Aorta (tissue), 5 donors: ENCODE measurements at regions not wholly inside any gene's neighbourhood (a gene's known extent, or its start where the extent isn't known, plus 50 kb on each side); places are given as distances from the start of the nearest gene placed in this dataset.

ENCODE experiments used
- ATAC-seq: fragments of 200-7000 bp; cut with Tn5 transposase; one replicate; pipeline ENCODE4 v1.9.1; 2022; ENCODE audit warnings: moderate library complexity; ENCODE audit not compliant: low FRiP score
- DNase-seq, 2 donors: peaks; one replicate each; pipeline ENCODE4 v3.0.0-alpha.2; 2020
- H3K27ac ChIP-seq, 2 donors: one replicate each; pipeline ENCODE4 v1.5.1; 2013; ENCODE audit warnings: low read length in 2 of 2, mild to moderate bottlenecking in 2 of 2, moderate library complexity in 2 of 2, control low read depth in 1 of 2, inconsistent platforms in 1 of 2, low read depth in 1 of 2
- H3K27me3 ChIP-seq, 2 donors: one replicate each; pipeline ENCODE4 v1.6.1; 2013; ENCODE audit warnings: control low read depth in 1 of 2, low read length in 1 of 2, mild to moderate bottlenecking in 1 of 2, moderate library complexity in 1 of 2; ENCODE audit not compliant: insufficient read depth in 2 of 2, control insufficient read depth in 1 of 2
- H3K36me3 ChIP-seq, 2 donors: one replicate each; pipeline ENCODE4 v1.6.1; 2013; ENCODE audit warnings: control low read depth in 1 of 2, low read length in 1 of 2, mild to moderate bottlenecking in 1 of 2; ENCODE audit not compliant: insufficient read depth in 2 of 2, control insufficient read depth in 1 of 2
- H3K4me1 ChIP-seq, 2 donors: one replicate each; pipeline ENCODE4 v1.6.1; 2013; ENCODE audit warnings: low read length in 2 of 2, control low read depth in 1 of 2, mild to moderate bottlenecking in 1 of 2, moderate library complexity in 1 of 2; ENCODE audit not compliant: insufficient read depth in 2 of 2, control insufficient read depth in 1 of 2
- H3K4me3 ChIP-seq, 2 donors: one replicate each; pipeline ENCODE4 v1.5.1; 2013; ENCODE audit warnings: low read length in 2 of 2, control low read depth in 1 of 2, mild to moderate bottlenecking in 1 of 2
- H3K9me3 ChIP-seq: one replicate; pipeline ENCODE4 v1.6.1; 2013; ENCODE audit warnings: mild to moderate bottlenecking, low read length; ENCODE audit not compliant: control insufficient read depth
- WGBS, 2 donors: extraction: QIAGEN DNeasy Blood & Tissue Kit; methylation state at CpG; one replicate each; pipeline ENCODE4 v1.1.7; 2013; 5-methylcytosine and 5-hydroxymethylcytosine counted together
- intact Hi-C, 2 donors: fragments of 100-400 bp; cut with DNase I; formaldehyde crosslinking; loops; one replicate each; pipeline versions ENCODE4 v1.14.2 to v1.15.0; 2022
- donor health status: healthy with polysubstance abuse.
- donor health status: Bipolar disorder and iron deficiency.
- donor health status: DM: no; HTN: no; CAD: no.
- donor health status: DM: no; HTN: no; CAD: no.
- donor health status: DM: yes; HTN: yes; CAD: no.

DNA sequence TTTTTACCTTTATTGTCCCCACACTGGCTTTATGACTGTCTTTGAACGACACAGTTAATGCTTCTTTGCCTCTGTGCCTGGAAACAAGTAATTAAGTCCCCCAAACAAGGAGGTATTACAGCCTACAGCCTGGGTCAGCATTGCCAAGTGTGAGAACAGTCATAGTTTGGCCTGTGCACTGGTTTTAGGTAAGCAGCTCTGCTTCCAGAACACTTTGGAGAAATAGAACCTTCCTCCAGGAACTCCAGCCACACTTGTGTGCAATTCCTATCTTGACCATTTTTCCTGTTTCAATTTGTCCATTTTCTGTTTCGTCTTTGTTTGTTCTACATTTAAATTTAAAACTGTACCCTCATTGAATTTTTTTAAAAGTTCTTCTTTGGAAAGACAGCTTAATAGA is 568.2 kb downstream of the TUSC7 start:
- H3K27me3 ChIP-seq = no peaks in the 10 kb centered on the region
- H3K27ac ChIP-seq = no peak overlapping the region
- 11 to 21% methylated on average over 2 of the region's 2 CpGs for WGBS, 2 donors
- DNase-seq (no peak), ATAC-seq (no peak)
- no peaks in the 10 kb centered on the region for H3K36me3 ChIP-seq
- peaks cover 0 to 2% of the 10 kb centered on the region in 2 donors for H3K4me1 ChIP-seq
- intact Hi-C loops = no loop called here
- H3K9me3 ChIP-seq = no peaks in the 10 kb centered on the region
- H3K4me3 ChIP-seq = no peak overlapping the region

DNA sequence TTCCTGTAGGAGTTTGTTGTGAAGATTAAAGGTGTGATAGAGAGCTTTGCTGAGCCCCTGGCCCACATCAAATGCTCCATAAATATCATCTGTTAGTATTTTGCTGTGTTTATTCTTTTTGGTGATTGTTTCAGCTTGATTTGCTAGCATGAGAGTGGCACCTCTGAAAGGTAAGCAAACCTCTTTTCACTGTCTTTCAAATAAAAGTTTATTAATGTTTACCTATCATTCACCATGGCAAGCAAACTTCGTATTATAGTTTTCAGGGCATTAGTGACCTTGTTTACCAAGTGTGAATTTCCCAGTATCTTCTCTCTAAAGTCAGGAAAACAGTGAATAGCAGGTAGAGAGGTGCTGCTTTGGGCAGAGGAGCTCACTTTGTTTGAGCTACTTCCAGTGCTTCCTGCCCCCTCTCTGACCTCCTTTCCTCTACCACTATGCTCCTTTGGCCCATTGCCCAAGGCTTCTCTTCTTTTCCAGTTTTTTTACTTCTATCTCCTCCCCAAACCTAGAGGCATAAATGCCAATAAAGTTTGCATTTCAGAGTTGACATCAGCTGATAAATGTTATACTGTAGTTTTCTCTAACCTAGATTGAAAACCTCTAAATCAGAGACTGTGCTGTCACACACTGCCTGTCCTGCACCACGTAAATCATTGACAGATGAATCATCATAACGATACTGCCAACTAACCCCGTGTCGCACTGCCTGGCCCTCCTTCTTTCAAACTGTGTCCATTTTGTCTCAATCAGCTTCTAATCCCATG is 569.0 kb downstream of the TUSC7 start:
- ATAC-seq = peak; percentile 41
- Histone ChIP-seq H3K9me3 (no peaks in the 10 kb centered on the region), H3K27me3 (no peaks in the 10 kb centered on the region), H3K4me1 (peaks cover 0 to 2% of the 10 kb centered on the region in 2 donors), H3K36me3 (no peaks in the 10 kb centered on the region), H3K4me3 (no peak overlapping the region), H3K27ac (no peak overlapping the region)
- DNase-seq = no peak
- intact Hi-C loops = no loop called here
- whole genome bisulfite sequencing, 2 donors = 28 to 29% methylated on average over 5 of the region's 5 CpGs

DNA sequence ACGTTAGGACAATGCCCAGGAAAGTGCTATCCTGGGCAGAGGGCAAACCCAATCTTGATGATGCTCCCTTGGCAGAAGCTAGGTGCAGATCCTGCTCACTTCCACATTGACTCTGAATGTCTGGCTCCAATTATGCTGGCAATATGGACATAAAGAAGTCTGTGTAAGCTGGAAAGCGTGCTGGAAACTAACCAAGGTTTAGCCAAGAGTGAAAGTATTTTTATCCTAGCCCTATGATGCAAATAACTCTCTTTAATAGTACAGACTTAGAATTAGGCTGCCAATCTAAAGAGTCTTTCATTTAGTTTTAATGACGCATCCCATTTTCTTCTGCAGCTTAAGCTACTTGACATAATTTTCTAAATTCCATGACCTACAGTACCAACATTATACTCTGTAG is 571.8 kb downstream of the TUSC7 start:
- no peak for DNase-seq
- intact Hi-C loops = no loop called here
- 12 to 16% methylated on average over 3 of the region's 3 CpGs for WGBS, 2 donors
- H3K36me3 ChIP-seq = no peaks in the 10 kb centered on the region
- H3K4me3 ChIP-seq = no peak overlapping the region
- H3K27ac ChIP-seq = no peak overlapping the region
- H3K27me3 ChIP-seq = no peaks in the 10 kb centered on the region
- H3K9me3 ChIP-seq = no peaks in the 10 kb centered on the region
- peaks cover 0 to 2% of the 10 kb centered on the region in 2 donors for H3K4me1 ChIP-seq
- no peak for ATAC-seq

DNA sequence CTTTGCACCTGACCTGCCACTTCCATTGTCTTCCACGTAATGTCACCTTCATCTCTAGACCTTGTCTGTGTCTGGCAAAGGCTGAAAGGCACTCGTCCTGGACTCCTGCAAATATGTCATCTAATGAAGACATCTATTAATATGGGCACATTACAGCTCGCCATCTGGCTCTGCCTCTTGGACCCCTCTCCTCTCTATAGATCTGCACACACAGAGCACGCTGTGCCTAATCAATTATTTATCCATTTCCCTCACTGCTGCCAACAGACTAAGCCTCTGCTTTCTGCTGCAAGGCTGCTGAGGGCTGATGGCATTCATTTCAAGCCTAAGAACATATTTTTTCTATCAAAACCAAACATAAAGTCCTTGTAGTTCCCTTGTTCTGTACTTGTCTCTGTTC is 573.0 kb downstream of the TUSC7 start:
- no peaks in the 10 kb centered on the region for H3K27me3 ChIP-seq
- intact Hi-C loops = no loop called here
- H3K4me1 ChIP-seq = peaks cover 0 to 2% of the 10 kb centered on the region in 2 donors
- no peak overlapping the region for H3K27ac ChIP-seq
- WGBS, 2 donors = 88 to 92% methylated on average over 4 of the region's 4 CpGs
- H3K36me3 ChIP-seq = no peaks in the 10 kb centered on the region
- ATAC-seq (no peak), DNase-seq (no peak)
- H3K9me3 ChIP-seq = no peaks in the 10 kb centered on the region
- no peak overlapping the region for H3K4me3 ChIP-seq

DNA sequence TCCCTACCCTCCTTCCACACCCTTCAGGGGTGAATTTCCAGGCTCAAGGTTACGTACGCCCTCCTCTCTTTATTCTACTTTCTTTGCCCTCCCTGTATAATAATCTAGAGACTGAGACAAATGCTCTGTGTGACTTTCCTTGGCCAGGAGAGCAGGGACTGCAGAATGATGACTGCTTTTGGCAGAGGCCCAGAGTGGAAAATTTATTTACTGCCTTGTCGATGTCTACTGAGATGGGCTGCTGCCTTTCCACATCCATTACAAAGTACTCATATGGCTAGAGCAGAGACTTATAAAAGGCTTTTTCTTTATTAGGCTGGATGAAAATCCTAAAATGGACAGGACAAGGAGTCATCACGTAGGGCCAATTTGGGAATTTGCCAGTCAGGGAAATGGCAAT is 576.2 kb downstream of the TUSC7 start:
- peaks cover 0 to 2% of the 10 kb centered on the region in 2 donors for H3K4me1 ChIP-seq
- no peaks in the 10 kb centered on the region for H3K27me3 ChIP-seq
- intact Hi-C loops = no loop called here
- H3K27ac ChIP-seq = no peak overlapping the region
- 46 to 53% methylated on average over 4 of the region's 4 CpGs for WGBS, 2 donors
- H3K36me3 ChIP-seq = no peaks in the 10 kb centered on the region
- H3K9me3 ChIP-seq = no peaks in the 10 kb centered on the region
- no peak for ATAC-seq
- no peak for DNase-seq
- no peak overlapping the region for H3K4me3 ChIP-seq

DNA sequence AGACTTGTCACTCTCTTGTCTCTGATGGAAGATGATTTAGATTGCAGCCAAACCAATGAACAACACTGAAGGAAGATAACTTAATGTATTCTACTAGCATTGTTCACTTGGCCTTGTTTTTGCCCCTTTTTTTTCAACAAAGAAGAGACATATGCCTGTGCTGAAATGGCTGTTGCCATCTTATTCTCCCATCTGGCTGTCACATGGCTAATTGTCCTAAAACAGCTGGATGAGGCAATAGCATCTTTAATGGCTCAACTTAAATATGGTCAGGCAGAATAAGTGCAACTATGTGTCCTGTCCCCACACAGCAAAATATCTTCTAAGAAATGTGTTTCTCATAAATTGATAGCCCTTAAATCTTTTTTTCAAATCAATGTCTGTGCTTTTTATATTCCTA is 576.9 kb downstream of the TUSC7 start:
- H3K27ac ChIP-seq = no peak overlapping the region
- H3K27me3 ChIP-seq = no peaks in the 10 kb centered on the region
- no peaks in the 10 kb centered on the region for H3K4me1 ChIP-seq
- DNase-seq (no peak), ATAC-seq (no peak)
- intact Hi-C loops = no loop called here
- H3K36me3 ChIP-seq = no peaks in the 10 kb centered on the region
- no peaks in the 10 kb centered on the region for H3K9me3 ChIP-seq
- H3K4me3 ChIP-seq = no peak overlapping the region

DNA sequence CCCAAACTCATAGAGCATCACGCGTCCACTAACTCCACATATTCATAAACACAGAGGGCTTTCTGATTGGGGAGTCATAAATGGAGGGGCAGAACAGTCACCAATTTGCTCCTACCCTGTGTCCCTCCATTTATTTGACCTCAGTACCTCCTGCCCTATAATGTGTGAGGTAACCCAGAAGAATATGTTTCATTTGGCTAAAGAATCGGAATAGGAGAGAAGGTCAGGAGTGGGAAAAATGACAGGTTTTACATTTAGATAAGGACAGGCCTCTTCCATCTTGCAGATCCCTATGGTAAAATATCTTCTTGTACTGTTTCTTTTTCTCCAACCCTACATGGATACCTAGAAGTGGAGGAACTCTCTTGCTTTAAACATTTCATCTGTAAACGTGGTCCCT is 578.0 kb downstream of the TUSC7 start:
- no peak for DNase-seq
- intact Hi-C loops = no loop called here
- H3K27me3 ChIP-seq = no peaks in the 10 kb centered on the region
- H3K27ac ChIP-seq = no peak overlapping the region
- H3K36me3 ChIP-seq = no peaks in the 10 kb centered on the region
- no peaks in the 10 kb centered on the region for H3K4me1 ChIP-seq
- H3K9me3 ChIP-seq = no peaks in the 10 kb centered on the region
- H3K4me3 ChIP-seq = no peak overlapping the region
- no peak for ATAC-seq
- 71 to 84% methylated on average over 4 of the region's 4 CpGs for WGBS, 2 donors

DNA sequence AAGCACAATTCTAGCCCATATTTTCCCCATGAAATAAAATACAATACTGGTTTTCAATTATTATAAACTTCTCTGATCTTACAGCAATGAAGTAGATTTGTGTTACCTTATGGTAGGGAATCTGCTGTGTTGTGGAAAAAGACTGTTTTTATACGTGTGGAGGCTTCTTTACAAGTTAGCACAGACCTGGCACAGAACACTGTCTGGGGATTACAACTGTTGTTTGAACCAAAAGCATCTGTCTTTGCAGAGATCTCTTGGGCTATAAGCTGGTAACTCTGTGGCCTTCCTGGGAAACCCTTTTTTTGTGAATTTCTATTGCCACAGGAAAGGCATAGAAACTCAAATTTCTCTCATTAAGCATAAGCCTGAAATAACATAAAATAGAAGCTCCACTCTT is 581.9 kb downstream of the TUSC7 start:
- Histone ChIP-seq H3K27me3 (no peaks in the 10 kb centered on the region), H3K36me3 (no peaks in the 10 kb centered on the region), H3K27ac (no peak overlapping the region), H3K4me1 (no peaks in the 10 kb centered on the region), H3K9me3 (no peaks in the 10 kb centered on the region), H3K4me3 (no peak overlapping the region)
- 30 to 38% methylated on average over 1 of the region's 1 CpG for WGBS, 2 donors
- no peak for DNase-seq
- ATAC-seq = no peak
- intact Hi-C loops = no loop called here

DNA sequence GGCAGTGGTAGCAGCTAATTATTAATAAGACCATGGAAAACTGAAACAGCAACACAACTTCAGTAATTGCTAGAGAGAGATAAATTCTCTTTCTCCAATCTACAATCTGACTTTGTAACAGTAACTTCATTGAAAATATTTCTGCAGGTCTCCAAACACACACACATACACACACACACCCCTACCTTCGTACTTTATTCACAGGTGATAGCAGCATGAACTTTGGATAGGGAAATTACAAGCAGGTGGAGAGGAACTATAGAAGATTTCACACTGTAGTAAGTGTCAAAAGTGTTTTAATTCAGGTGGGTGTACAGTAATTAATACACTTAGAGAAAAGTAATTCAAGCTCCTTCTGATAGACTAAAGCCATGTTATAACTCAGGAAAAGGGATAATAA is 587.5 kb downstream of the TUSC7 start:
- Histone ChIP-seq H3K36me3 (no peaks in the 10 kb centered on the region), H3K27ac (no peak overlapping the region), H3K27me3 (no peaks in the 10 kb centered on the region), H3K4me3 (no peak overlapping the region), H3K4me1 (no peaks in the 10 kb centered on the region), H3K9me3 (no peaks in the 10 kb centered on the region)
- WGBS, 2 donors = 83 to 84% methylated on average over 1 of the region's 1 CpG
- DNase-seq (no peak), ATAC-seq (no peak)
- intact Hi-C loops = no loop called here
